ENCODE measurements at regions not wholly inside any gene's neighbourhood (a gene's known extent, or its start where the extent isn't known, plus 50 kb on each side); places are given as distances from the start of the nearest gene placed in this dataset.

DNA sequence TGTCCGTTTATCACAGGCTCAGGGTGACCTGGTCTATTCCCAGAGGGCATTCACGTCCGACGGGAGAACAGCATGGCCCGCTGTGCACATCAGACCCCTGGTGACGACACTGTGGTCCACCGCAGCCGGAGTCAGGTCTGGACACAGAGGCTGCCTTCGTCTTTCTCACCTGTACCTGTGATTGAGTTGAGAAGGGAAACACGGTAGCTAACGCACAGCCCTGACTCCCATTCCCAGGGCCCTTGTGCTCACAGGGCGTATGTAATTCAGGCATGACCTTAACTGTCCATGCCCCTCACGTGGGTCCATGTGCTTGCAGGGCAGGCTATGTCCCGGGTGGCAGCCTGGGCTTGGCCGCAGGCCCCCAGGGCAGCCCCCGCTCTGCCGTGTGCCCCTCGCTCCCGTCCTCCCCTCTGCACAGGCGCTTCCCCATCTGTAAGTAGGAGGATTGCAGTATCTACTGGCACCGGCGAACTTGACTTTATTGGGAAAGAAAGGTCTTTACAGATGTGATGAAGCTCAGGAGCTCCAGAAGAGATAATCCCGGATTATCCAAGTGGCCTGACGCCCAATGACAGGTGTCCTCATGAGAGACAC is 221.3 kb upstream of the TCERG1L start:
- Histone ChIP-seq H3K4me1 (no peaks in the 10 kb centered on the region), H3K27me3 (no peaks in the 10 kb centered on the region), H3K27ac (no peak overlapping the region), H3K4me3 (no peak overlapping the region), H3K9me3 (no peaks in the 10 kb centered on the region), H3K36me3 (no peaks in the 10 kb centered on the region)
- intact Hi-C loops (cut with DNase I; ENCODE audit: low total_unique reads), result no loop called here
- TF ChIP-seq, protein P1, sequence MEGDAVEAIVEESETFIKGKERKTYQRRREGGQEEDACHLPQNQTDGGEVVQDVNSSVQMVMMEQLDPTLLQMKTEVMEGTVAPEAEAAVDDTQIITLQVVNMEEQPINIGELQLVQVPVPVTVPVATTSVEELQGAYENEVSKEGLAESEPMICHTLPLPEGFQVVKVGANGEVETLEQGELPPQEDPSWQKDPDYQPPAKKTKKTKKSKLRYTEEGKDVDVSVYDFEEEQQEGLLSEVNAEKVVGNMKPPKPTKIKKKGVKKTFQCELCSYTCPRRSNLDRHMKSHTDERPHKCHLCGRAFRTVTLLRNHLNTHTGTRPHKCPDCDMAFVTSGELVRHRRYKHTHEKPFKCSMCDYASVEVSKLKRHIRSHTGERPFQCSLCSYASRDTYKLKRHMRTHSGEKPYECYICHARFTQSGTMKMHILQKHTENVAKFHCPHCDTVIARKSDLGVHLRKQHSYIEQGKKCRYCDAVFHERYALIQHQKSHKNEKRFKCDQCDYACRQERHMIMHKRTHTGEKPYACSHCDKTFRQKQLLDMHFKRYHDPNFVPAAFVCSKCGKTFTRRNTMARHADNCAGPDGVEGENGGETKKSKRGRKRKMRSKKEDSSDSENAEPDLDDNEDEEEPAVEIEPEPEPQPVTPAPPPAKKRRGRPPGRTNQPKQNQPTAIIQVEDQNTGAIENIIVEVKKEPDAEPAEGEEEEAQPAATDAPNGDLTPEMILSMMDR (IDR thresholded peaks at IDR 0.05), result no peak
- no peak for TF ChIP-seq POLR2A (IDR thresholded peaks at IDR 0.05)
- DNase-seq, result no peak

- intact Hi-C loops (cut with DNase I; ENCODE audit: low total_unique reads), result no loop called here
- no peaks in the 10 kb centered on the region for H3K36me3 ChIP-seq
- no peaks in the 10 kb centered on the region for H3K4me1 ChIP-seq
- H3K27ac ChIP-seq, result no peak overlapping the region
- H3K27me3 ChIP-seq, result no peaks in the 10 kb centered on the region
- H3K9me3 ChIP-seq, result no peaks in the 10 kb centered on the region
- no peak for DNase-seq
- TF ChIP-seq, protein P1 (IDR thresholded peaks at IDR 0.05), result no peak
- no peak for TF ChIP-seq POLR2A (IDR thresholded peaks at IDR 0.05)
- H3K4me3 ChIP-seq, result no peak overlapping the region
Measured at GRCh38 chr10:131533846-131534526, 222.5 kb upstream of the TCERG1L start.

DNA sequence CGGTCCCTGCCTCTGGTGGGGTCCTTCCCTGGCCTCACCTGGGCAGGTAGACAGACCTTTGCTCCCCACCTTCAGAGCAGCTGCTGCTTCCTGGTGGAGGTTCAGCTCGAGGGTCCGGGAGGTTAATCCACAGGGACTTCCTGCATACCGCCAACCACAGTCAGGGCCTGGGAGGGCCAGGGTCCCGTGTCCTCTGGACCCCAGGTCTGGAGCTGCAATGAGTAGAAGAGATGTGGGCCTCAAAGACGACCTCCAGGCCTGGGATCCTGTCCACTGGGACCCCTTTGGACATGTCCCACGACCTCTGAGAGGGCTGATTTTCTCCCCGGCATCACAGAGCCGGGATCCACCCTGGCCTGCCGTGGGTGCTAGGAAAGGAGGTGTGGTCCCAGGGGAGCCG is 223.3 kb upstream of the TCERG1L start:
- H3K27ac ChIP-seq, result no peak overlapping the region
- no peaks in the 10 kb centered on the region for H3K4me1 ChIP-seq
- H3K36me3 ChIP-seq, result no peaks in the 10 kb centered on the region
- H3K27me3 ChIP-seq, result no peaks in the 10 kb centered on the region
- TF ChIP-seq, protein P1 (IDR thresholded peaks at IDR 0.05), result no peak
- TF ChIP-seq POLR2A (IDR thresholded peaks at IDR 0.05), result no peak
- intact Hi-C loops (cut with DNase I; ENCODE audit: low total_unique reads), result no loop called here
- H3K4me3 ChIP-seq, result no peak overlapping the region
- no peak for DNase-seq
- no peaks in the 10 kb centered on the region for H3K9me3 ChIP-seq

DNA sequence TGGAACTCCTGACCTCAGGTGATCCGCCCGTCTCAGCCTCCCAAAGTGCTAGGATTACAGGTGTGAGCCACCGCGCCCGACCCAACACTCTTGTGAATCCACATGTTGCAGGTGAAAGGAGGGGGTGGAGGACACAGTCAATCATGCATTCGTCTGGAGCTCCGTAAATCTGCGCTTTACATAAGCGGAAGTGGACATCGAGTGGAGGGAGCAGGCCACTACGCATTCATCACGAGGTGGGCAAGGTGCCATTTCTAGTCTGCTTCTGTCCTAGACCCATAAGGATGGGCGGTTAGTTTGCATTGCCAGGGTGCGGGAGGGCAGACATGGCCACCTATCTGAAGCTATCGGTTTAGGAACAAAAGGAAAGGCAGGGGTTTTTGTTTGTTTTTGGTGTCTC is 225.2 kb upstream of the TCERG1L start:
- Histone ChIP-seq H3K27ac (no peak overlapping the region), H3K9me3 (no peaks in the 10 kb centered on the region), H3K36me3 (no peaks in the 10 kb centered on the region), H3K4me3 (no peak overlapping the region), H3K27me3 (no peaks in the 10 kb centered on the region), H3K4me1 (no peaks in the 10 kb centered on the region)
- intact Hi-C loops (cut with DNase I; ENCODE audit: low total_unique reads), result no loop called here
- TF ChIP-seq, protein P1 (IDR thresholded peaks at IDR 0.05), result no peak
- TF ChIP-seq POLR2A (IDR thresholded peaks at IDR 0.05), result no peak
- no peak for DNase-seq

- Histone ChIP-seq H3K27me3 (no peaks in the 10 kb centered on the region), H3K9me3 (no peaks in the 10 kb centered on the region), H3K27ac (no peak overlapping the region), H3K36me3 (no peaks in the 10 kb centered on the region), H3K4me1 (no peaks in the 10 kb centered on the region), H3K4me3 (no peak overlapping the region)
- TF ChIP-seq, protein P1 (IDR thresholded peaks at IDR 0.05), result no peak
- no peak for TF ChIP-seq POLR2A (IDR thresholded peaks at IDR 0.05)
- DNase-seq, result no peak
- intact Hi-C loops (cut with DNase I; ENCODE audit: low total_unique reads), result no loop called here
Measured at GRCh38 chr10:131537281-131537680, 225.8 kb upstream of the TCERG1L start.

All from uterus (tissue), 3 donors.